HG02642 (cell line): ENCODE measurements at regions not wholly inside any gene's neighbourhood (a gene's known extent, or its start where the extent isn't known, plus 50 kb on each side); places are given as distances from the start of the nearest gene placed in this dataset.

Source experiments
- ATAC-seq: cut with Tn5 transposase; IDR thresholded peaks from one replicate; pipeline ENCODE4 v1.9.1; 2021; ENCODE audit warnings: mild to moderate bottlenecking; ENCODE audit not compliant: unreplicated experiment, poor library complexity

DNA sequence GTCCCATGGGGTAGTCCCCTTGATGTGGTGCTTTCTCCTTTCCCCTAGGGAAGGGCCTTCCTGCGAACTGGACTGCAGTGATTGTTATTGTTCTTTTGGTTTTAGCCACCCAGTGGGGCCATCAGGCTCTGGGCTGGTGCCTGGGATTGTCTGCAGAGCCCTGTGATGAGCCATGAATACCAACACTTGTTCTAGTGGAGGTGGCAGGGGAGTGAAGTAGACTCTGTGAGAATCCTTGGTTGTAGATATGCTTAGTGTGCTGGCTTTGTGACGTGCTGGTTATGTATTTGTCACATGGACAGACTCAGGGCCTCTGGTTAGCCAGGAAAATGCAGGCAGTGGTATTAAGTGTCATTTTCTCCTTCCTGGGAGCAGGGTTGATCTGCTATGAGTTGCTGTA is 51.8 kb upstream of the NDUFB4 start:
- no peak for ATAC-seq

DNA sequence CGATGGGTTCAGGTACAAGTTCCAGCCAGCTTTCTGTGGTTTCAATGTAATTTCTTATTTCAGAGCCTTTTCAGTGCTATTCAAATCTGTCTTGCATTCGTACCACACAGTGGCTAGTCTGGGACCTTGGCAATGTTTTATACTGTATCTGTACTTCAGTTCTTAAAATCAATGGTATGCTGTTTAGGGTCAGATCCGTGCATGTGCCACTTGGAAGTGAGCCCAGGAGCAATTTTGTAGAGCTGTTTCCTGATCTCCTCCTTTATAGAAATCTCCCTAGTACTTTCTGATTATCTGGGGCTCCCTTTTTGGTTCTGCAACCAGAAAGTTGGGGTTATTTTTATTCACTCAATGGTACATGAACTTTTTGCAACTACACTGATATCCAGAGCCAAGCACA is 59.5 kb upstream of the NDUFB4 start:
- ATAC-seq = no peak

DNA sequence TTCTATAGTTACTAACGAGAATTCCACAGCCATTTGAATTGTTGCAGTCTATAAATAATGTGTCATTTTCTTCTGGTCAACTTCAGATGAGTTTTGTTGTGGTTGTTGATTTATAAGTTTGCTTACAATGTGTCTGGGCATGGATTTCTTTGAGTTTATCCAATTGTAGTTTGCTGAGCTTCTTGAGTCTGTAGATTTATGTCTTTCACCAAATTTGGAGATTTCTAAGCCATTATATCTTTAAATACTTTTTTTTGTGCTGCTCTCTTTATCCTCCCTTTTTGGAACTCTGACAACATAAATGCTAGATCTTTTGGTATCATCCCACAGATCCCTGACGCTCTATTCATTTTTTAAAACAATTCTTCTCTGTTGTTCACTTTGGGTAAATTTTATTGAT is 63.2 kb upstream of the NDUFB4 start:
- ATAC-seq = no peak

DNA sequence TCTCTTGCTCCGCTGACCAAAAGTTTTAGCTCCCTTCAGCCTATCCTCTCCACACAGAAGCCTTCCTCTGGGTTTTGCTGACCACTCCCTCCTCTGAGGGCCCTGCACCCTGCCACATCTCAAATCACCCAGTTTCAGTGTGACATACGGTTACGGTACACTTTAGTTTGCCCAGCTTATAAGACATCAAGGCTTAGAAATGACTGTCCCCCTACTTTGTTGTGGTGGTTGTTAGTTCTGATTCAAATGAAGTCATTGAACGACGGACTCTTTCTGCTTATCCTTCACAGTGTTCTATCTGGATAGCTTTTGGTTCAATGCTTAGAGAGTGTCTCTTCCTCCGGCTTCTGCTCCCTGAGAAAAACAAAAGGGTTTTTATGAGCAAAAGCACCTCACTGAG is 68.0 kb upstream of the NDUFB4 start:
- ATAC-seq = no peak

DNA sequence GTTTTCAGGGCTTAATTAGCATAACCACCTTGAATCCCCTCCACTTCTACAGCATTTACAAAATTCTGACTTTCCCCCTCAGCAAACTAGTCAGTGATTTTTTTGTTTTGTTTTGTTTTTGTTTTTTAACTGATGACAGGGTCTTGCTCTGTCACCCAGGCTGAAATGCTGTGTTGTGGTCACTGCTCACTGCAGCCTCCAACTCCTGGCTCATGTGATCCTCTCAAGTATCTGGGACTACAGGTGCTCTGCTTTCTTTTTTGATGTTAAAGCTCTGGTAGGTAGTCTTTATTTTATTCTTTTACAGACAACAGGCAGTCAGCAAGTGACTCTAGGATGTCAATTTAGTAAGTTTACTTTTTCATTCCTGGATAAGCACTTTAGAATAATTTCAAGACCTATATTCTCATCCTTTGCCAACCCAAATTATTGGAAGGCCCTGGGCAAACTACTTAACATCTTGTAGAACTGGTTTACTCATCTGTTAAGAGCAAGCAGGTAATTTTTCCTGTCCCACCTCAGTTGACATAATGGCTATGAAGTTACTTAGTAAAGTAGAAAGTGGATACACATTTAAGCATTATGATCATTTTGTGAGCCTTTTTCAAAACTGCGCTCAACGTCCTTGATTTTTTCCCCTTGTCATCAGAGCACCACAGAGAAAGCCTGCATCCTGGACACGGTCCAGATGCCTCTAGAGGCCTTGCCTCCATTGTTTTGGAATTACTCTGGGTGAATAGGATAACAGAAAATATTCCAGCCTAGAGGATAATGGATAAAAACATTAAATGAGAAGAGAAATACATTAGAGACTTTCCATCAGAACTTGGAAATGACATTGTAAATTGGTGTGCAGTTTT is 69.9 kb upstream of the NDUFB4 start:
- ATAC-seq = no peak

DNA sequence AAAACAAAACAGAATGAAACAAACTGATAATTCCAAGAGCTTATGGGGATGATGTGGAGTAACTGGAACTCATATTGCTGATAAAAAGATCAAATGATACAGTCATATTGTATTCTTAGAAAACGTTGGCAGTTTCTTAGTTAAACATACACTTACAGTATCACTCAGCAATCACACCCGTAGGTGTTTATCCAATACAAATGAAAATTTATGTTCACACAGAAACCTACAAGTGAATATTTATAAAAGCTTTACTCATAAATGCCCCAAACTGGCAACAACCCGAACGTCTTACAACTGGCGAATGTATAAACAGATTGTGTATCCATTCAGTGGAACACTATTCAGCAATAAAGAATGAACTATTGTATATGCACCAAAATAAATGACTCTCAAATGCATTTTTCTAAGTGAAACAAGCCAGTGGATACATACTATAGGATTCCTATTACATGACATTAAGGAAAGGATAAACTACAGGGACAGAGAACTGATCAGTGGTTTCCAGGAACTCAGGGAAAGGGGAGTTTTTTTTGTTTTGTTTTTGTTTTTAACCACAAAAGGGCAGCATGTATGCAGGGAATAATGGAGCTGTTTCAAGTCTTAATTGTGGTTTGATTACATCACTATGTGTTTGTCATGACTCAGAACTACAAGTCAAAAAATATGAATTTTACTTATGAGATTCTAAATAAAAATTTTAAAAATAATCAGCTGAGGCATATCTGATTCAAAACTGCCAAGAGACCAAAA is 71.8 kb upstream of the NDUFB4 start:
- ATAC-seq = no peak

DNA sequence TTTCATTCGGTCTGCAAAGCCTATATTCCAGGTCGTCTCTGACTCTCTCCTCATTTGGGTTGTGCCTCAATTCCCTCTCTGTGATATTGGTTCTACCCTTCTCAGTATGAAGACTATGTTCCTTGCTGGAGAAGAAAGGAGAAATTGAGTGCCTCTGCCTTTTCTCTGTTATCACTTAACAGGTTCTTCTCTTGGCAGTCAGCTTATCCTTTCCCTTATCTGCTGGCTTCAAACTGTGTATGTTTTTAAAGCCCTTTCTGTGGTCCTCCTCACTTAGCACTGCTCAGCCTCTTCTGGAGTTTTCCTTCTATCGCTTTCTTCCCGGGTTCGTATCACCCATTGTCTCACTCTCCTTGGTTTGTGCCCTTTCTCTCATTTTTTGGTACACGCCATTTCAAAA is 65.3 kb upstream of the FSTL1 start:
- no peak for ATAC-seq

DNA sequence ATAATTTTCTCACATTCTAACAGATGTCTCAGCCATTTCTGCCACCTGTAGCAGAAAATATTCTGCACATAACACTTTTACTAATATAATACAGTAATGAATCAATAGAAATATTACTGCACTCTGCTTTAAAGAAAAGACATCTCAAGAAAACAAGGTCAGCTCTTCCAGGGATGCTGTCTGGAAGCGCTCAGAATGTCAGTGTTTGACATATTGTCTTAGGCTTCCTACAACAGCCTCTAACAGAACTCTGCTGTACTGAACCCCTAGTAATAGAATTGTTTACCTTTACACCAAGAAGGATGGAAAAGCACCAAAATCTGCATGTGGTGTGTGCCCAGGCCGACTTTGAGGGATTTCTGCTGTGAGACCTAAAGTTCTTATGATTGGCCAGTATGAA is 61.9 kb upstream of the FSTL1 start:
- no peak for ATAC-seq

DNA sequence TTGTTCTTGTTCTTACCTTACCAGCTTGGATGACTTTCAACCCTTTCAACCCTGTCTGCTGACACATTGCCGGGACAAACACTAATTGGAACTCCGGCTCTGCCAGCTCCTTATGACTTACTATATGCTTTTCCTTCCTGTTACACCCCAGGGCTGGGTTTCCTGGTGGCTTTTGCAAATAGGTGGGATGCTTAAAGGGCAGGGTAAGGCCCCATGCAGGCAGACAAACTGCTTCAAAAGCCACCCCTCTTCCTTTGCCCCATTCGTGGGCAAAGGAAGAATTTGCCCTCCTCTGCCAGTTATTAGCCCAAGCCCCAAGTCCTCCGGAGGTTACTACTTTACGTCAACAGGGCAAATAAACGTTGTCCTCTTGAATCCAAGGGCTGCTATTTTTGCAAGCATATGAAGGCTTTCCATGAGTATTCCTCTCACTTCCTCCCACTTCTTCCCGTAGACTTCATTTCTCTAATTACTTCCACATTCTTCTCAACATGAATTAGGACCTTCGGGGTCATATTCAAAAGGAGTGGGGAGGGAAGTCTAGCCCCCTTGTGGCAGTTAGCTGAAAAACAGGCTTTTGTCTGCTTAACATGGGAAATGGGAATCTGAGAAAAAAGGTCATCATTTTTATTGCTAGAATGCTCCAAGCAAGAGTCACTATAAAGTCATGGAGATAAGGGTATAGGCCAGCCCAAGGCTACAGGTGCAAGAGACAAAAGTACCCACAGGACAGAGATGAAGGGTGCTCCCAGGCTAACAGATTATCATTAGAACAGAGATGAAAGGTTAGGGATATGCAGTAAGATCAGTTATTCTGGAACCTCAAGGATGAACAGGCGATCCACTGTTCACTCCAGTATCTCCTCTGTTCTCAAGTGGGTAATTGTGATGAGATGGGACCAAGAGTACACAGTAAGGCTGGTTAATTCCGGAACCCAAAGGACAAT is 56.3 kb upstream of the FSTL1 start:
- peak; percentile 47 for ATAC-seq

DNA sequence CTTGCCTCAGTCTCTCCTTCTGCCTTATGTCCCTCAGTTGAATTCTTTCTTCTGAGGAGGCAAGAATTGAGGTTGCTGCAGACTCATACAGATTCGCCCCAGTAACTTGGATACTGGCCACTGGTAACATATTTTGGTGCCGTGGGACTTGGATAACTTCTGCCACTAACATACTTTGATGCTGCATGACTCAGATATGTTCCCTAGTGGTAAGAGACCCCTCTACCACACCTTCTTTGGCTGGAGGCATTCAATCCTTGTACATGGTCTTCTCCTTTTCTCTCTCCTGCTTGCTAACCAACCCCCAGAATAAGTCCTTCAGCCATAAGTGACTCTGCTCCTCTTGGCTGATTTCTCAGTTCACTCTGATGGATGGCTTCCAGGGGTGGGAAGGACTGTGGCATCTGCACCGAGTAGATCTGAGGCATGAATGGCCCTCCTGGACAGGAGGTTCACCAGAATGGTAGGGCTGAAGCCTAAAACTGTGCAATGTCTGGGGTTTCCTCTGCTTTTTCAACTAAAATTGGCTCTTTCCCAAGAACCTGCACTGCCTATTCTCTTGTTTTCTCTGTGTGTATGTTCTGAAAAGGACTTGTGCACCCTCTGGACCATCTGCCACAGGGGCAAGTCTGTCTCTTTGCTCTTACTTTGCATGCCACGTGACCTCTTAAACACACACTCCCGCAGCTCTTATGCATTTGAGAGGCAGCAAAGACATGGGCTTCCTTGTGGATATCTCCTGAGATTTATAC is 55.5 kb upstream of the FSTL1 start:
- ATAC-seq = no peak

DNA sequence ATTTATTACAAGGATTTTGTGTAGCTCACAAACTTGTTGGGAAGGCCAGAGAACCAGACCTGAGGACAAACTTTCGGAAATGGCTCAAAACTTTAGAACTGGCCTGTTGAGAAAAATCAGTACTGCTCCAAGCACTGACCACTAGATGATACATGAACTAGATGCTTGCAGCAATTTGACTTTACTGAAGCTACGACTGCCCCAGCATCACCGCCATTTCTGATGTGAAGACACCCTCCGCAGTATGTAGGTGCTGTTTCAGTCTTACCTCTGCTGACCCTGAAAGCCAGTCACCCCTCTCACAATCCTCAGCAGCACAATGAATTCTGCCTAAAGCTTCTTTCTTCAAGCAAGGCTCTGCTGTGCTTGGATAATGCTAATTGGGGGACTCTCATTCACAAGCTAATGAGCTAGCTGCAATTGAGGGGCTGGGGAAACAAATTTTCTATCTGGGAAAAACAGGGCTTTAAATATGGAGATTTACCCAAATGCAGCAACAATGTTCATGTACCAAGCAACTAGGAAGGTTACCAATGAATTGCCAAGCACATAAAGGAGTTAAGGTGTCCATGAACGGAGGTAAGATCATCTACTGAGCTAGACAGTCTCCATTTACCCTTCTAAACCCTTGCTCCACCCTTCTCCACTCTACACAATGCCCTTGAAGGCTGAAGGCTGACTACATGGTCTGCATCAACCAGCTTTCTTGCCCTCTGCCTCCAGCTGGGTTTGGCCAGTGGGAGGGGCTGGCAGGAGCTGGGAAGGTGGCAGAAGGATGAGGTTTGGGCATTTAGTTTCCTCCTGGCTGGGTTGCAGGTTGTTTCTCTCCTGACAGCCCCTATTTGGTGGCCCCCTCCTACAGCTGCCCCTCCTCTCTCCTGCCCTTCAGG is 53.2 kb upstream of the FSTL1 start:
- no peak for ATAC-seq

DNA sequence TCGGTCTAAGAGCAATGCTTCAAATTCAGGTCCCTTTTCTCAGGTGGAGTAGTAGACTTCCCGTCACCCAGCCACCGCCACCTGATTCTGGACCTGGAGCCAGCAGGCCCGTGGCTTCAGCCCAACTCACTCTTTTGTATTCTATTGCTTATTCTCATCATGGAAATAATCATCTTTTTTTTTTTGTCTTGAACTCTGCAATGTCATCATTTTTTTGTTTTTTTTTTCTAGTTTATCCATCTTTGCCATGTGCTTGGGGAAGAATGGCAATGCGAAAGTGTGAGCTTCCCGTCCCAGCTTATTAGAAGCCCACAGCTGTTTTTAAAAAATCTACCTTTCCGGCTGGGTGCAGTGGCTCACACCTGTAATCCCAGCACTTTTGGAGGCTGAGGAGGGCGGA is 51.3 kb upstream of the FSTL1 start:
- ATAC-seq = no peak
